Kidney capillary endothelial cell (primary cell): ENCODE measurements at regions not wholly inside any gene's neighbourhood (a gene's known extent, or its start where the extent isn't known, plus 50 kb on each side); places are given as distances from the start of the nearest gene placed in this dataset.
A peak's percentile ranks its signal among the peaks of the same experiment; 100 is the strongest.

ENCODE experiments used
- DNase-seq: peaks from one replicate; pipeline ENCODE4 v3.0.0-alpha.2; 2018; ENCODE audit warnings: low spot score

DNA sequence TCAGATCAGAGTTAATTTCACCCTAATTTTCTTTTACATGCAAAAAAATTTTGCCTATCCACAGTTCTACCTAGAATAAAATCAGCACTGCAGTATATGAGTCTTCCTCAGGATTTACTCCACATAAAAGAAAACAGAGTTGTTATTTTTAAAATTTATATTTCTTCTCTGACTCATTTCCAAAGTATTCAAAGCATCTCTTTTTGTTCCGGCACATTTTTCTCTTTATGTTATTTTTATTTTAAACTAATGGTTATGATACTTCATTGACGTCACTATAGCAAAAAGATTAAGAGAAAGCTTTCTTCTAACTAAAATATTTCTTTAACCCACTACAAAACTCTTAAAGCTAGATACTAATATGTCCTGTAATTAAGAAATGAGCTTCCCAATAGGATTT lies 590.4 kb downstream of the PRELID2 start:
- DNase-seq, result peak; percentile 71

DNA sequence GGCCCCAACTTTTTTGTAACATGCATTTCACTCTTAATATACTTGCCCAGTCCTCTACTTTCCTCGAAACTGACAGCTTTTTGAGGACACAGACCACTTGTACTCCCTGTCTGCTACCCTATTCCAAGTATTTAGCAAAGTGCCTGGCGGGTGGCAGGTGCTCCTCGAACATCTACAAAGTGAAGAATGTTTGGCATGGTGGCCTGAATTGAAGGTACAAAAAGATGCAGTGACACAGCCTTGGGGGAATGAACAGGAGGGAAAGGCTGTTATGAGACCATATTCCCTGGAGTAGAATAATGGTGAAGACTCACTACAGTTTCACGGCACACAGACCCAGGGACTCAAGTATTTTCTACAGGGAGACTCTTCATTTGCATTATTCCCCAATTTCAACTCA lies 590.9 kb downstream of the PRELID2 start:
- DNase-seq, result no peak

DNA sequence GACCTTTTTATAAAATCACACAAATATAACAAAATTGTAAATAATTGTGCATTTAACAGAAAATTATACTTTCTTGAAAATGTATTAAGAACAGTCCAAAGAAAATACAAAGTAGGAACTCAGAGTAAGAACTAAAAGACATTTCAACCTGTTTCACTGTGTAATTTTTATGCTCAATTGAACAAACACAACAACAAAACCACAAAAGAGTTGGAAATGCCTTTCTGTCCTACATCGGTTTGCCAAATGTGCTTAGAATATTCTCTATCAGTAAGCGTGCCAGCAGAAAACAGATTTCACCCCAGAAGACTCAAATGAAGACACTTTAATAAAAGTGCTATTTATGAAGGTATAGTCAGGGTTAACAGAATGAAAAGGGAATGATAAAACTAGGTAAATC lies 592.1 kb downstream of the PRELID2 start:
- no peak for DNase-seq

DNA sequence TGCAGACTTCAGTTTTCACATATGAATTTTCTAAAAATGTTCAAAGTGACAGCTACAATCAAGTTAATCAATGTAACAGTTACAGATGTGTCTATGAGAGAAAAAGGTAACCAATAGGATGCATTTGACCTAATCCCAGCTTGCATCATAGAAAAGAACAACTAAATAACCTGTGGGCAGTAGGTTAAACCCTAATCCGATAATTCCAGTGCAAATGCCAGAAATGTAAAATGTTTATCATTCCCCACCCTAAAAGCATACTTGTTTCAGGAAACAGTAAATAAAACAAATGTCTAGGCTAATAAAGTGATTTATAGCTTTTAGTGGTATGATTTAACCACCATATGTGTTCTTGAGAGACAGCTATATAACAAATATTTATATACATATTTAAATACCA lies 592.6 kb downstream of the PRELID2 start:
- no peak for DNase-seq

DNA sequence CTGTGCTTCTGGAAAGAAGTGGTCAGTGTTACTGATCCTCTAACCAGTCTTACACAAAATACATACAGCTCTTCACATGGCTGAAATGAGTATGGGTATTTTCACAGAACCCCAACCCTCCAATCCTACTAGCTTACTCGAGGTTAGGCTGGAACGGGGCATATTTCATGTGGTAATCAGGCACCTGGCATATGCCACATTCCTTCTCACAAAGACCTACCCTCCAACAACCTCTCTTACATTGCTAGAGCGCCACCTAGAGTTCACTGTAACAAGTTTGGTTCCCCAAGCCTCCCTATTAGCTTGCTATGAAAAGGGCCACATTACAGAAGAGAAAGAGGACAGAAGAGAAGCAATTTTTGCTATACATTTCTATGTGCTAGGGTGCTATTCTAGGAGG lies 597.3 kb downstream of the PRELID2 start:
- peak; percentile 54 for DNase-seq

DNA sequence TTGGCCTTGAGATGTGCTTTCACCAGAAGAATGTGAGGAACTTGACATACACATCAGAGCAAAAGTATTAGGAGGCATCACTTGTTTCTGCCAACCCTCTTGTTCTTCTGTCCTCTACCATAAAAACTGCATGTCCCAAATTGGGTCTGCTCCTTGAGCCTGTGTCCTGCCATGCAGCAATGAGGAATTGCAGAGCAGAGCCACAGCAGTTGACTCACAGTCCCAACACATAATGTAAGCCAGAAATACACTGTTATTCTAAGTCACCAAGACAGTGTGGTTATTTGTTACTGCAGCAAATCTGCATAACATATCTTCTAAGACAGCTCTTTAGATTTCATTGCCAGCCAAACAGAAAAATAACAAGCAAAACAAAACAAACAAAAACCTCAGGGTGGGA lies 598.2 kb downstream of the PRELID2 start:
- no peak for DNase-seq

DNA sequence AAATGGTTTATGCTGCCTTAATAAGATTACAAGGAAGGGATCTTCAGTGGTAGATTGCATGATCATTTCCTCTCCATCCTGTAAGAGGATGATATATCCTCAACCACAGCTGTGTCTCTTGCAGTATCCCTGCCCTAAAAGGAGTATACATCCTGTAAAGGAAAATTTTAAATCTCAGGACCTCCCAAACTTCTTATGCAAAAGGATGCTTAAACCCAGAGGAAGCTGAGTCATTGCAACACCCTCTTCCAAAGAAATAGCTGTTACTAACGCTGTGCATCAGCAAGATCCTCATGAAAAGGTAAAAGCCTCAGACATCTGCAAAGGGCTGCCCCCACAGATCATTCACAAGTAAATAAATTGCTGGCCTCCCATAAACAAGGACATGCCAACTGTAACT lies 599.0 kb downstream of the PRELID2 start:
- DNase-seq, result no peak

DNA sequence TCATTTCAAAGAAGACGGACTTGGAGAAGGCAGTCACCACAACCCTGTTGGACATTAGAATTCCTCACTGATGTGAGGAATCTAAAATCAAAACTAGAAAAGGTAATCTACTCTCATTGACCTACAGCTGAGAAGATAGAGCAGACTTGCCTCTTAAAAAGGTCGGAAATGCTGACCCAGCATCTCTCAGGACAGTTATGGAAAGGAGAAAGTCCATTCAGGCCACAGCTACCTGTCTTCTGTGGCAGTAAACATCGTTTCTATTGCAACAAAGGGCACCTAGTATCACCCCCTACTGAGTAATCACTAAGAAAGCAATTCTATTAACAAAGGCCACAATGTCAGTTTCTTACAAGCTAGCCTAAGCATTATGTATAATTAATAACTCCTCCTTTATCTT lies 601.7 kb downstream of the PRELID2 start:
- no peak for DNase-seq

DNA sequence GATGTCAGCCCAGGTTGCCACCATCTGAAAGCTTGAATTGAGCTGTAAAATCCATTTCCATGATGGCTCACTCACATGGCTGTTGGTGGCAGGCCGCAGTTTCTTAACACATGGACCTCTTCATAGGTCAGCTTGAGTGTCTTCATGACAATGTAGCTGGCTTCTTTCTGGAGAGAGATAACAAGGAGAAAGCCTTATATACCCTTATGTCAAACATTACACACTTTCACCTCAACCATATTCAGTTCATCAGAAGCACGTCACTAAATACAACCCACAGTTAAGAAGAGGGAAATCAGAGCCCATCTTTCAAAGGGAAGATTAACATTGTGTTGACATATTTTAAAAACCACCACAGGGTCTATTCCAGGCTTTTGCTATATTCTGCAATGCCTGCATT lies 604.4 kb downstream of the PRELID2 start:
- no peak for DNase-seq

DNA sequence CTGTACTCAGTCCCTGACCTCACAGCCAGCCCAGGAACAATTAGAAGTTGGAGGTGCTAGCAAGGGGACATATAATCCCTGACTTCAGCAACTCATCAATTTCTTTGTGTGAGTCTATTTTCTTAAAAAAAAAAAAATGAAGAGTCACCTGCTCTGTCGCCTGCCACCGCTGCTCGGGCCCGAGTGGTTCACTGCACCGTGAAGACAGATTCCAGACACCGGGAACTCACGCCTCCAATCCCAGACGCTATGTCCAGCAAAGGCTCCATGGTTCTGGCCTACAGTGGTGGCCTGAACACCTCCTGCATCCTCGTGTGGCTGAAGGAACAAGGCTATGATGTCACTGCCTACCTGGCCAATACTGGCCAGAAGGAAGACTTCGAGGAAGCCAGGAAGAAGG lies 606.6 kb downstream of the PRELID2 start:
- DNase-seq, result no peak

DNA sequence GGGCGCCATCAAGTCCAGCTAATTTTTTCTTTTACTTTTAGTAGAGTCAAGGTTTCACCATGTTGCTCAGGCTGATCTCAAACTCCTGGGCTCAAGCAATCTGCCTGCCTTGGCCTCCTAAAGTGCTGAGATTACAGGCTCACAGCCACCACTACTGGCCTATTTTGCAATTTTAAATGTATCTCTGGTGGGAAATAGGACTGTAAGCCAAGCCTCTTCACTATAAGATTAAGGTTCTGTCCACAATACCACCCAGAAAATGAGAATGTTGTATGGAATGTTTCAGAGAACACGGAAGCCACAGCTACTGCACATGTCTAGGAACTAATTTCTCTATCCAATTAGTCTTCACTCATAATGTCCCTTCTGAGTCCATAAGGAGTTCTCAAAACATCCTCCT lies 607.3 kb downstream of the PRELID2 start:
- no peak for DNase-seq

DNA sequence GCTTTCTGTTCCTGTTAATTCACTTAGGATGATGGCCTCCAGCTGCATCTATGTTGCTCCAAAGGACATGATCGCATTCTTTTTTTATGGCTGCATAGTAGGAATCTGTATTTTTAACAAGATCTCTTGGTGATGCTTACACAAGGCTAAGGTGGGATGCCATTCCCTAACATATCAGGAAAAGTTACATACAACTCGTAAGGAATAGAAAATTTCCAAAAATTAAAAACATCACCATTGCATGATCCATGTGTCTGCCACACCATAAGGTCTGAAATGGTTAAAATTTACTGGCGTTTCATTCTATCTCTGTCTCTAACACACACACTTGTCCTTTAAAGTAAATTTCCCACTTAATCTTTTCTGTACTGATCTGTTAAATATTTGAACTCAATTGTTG lies 608.4 kb downstream of the PRELID2 start:
- no peak for DNase-seq

DNA sequence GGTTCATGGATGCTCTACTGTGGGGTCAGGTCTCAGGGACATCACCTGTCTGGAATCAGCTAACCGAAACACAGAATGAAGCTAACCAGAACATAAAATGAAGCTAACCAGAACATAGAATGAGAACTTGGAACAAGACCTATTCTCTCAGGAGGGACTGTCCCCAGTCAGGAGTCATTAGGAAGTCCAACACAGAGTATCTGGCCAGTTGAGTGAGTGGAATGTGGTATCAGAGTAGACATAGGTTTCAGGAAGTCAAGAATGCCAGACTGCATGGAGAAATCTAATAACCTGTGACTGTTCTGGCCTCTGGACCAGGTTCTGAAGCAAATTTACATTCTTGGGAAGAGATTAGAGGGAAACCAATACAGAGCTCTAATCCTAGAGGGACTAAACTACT lies 609.6 kb downstream of the PRELID2 start:
- no peak for DNase-seq

DNA sequence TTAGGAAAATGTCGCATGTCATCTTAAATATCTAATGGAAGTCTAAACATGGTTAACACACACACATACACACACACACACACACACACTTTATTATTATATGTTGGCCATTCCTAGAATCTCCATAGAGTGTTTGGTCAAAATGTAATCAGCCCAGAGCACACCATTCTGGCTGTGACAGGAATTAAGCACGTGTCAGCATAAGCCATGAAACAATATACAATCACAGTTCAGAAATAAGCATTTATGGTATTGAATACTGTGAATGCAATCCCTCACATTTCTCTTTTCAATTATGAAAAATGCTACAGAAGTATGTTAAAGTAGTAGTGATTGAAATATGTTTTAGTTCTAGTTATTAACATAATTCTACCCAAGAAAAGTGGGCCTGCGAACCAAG lies 611.6 kb downstream of the PRELID2 start:
- no peak for DNase-seq

DNA sequence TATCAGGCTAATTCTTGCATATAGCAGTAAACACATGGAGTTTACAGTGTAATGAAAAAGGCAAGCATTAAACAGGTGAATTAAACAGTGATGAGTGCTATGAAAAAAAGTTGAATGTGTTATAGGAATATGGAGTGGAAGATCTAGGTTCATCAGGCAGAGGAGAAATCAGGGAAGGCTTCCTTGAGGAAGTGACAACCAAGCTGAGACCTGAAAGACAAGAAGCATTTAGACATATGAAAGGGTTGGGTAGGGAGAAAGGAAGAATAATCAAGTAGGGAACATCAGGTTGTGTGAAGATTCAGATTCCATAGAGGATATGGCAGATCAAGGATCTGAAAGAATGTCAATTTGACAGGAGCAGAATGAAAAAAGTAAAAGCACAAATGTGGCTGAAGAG lies 612.5 kb downstream of the PRELID2 start:
- DNase-seq, result no peak

DNA sequence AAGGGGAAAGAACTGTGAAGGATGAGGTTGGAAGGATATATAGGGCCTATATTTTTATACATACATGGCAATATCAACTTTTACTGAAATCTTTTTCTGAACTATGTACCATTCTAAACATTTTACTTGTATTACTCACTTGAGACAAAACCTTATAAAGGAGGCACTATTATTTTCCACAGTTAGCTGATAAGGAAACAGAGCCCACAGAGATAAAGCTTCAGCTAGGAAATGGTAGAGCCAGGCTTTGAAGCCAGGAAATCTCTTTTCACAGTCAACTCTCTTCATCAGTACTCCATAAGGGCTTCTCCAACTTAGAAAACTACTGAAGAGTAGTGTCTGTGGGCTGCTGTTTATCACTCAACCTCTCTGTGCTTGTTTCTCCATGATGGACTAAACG lies 613.7 kb downstream of the PRELID2 start:
- no peak for DNase-seq

DNA sequence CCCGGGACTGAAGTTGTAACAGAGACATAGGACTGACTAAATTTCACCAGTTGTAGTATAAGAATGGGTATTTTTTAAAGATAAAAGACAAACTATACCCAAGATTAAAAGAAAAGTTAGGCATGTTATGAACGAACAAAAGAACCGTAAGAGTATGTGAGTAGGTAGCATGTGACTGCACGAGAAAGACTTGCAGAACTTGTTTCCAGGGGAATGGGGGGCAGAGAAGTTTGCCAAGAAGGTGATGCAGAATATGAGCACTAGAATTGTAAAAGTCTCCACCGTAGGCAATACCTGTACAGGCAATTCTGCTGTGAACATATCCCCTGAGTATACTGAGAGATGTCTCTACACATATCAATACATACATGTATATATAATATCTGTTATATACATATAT lies 614.7 kb downstream of the PRELID2 start:
- DNase-seq, result no peak

DNA sequence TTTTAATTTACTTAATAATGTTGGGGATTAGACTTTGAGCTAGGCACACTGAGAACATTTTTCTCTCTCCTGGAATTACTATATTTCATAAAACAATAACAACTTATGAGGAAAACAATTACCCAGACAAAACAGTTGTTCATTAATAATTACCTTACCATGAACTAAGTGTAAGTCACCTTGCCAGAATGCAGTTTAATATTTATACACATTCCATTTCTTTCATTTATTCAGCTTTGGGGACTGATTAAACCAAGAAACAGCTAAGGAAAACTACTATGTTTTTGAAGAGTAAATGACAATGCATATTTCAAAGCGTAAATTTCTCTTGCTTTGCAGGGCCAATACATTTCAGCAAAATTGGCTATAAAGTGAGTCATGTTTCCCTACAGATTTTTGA lies 616.2 kb downstream of the PRELID2 start:
- no peak for DNase-seq

DNA sequence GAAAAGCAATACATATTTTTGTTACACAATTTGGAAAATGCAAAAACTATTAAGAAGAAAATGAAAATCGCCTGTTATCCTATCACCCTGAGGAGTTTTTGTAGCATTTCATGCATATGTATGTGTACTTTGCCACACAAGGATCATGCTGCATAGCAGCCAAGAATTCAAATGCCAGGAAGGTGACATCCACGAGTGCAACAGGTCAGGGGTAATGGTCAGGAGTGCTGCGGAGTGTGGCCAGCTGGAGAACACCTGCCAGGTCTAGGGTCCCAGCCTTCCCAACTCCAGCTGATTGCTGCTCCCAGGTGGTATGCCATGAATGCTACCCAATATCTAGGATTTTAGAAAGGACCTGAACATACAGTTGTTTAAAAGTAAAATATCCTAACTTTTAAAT lies 617.1 kb downstream of the PRELID2 start:
- no peak for DNase-seq

DNA sequence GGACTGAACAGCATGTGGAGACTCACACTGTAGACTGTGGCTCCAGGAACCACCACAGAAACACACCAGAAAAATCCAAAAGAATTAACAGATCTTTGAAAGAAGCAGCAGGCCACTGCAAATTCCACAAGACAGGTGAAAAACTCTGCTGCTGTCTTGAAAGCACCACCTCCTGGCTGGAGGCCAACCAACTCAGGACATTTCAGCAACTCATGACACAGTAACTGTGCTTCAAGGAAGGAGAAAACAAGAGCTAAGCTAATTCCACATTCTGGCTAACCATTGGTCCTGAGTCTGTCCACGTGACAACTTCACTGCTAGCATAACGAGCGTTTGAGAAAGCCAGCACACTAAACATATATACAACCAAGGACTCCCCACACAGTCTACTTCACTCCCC lies 625.1 kb downstream of the PRELID2 start:
- no peak for DNase-seq

DNA sequence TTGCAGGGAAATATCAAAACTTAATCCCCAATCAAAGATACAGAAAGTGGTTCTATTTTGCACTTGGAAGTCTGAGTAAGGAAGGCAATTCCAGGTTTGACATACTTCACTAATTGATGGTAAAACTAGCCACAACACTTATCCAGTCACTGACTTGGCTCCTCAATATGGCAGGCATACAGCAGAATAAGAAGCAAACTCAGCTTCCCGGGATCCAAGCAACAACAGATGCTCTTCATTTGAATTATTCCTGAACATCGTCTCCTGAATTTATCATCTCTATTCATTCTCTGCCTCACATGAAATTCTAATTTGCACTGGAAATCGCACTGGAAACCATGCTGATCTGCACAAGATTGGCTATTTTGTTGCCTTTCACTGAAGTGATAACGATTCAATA lies 629.6 kb downstream of the PRELID2 start:
- DNase-seq, result no peak

DNA sequence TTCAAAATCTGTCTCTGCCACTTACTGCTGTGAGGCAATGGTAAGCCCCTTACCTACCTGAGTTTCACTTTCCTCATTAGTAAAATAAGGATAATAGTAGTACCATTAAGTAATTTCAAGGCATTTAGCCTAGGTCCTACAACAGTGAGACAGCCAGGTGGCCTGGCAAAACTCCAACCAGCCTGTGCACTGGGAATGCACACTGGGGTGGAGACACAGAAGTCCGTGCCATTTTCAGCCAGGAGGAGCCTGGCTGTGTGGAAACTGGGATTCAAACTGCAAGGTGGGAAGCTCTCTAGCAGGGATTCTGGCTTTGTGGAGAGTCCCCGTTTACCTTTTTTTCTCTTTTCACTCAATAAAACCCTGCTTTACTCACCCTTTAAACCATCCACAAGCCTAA lies 630.4 kb downstream of the PRELID2 start:
- DNase-seq, result no peak

DNA sequence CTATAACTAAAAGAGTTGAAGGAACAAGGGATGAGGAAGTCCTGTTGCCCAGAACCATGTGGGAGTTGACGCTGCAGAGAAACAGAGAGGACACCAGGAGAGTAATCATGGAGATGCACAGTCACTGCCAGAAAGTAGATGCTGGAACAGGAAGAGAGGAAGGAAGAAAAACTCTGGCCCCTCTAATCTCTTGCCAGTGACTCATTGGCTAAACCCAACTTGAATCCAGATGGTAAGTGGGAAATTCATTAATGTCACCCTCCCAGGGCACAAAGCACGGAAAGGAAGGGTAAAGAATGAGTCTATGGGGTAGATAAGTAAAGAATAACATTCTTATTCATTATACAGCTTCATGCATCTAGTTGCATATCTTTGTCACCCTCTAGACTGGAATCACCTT lies 631.9 kb downstream of the PRELID2 start:
- DNase-seq, result no peak

DNA sequence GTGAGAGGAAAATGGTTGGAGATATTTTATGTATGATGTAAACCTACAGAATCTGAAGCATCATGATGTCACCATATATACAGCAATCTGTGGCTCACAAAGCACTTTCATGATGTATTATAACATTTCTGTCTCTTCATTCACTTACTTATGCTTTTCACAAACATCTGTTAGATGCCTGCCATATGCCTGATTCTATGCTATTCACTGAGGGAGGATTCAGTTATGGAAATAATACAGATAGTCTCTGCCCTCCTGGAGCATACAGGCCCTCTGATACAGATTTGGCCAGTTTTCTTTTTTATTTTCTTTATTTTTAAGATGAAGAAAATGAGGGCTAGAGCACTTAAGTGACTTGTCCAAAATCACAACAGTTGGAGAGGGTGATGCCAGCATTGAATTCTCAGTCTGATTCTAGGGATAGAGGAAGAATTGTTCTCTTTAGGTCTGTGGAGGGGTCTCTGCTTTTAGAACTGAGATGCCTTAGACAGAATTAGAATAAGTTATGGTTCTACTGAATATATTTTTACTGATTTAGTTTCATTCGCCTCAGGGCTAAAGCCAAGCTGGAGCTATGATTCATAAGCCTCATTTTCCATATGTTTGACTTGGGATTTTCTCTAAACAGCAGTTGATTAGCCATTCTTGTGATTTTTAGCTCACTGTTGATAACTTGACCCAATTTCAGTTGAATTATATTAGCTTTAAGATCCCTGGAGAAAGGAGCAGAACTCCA lies 636.4 kb downstream of the PRELID2 start:
- DNase-seq, result no peak

DNA sequence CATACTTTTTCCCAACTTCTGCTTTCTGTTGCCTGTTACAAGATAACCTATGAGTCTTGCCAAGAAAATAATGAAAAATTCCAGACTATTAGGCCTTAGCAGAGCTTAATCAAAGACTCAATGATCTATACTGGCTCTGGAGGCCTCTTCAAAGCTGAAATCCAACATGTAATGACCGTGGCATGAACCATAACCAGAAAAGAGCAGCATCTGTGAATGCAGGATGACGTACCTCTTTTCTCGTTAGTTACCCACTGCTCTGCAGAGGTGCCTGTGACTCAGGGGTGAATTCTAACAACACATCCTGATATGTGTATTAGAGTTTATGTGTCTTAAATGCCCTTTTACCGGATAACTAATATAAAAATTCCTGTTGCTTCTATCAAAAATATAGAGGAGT lies 645.4 kb downstream of the PRELID2 start:
- no peak for DNase-seq
